Prostate gland (tissue), 2 donors: ENCODE measurements at regions not wholly inside any gene's neighbourhood (a gene's known extent, or its start where the extent isn't known, plus 50 kb on each side); places are given as distances from the start of the nearest gene placed in this dataset.

Experiments used
- DNase-seq: peaks from one replicate; pipeline ENCODE4 v3.0.0-alpha.2; 2019; ENCODE audit warnings: low spot score
- H3K27ac ChIP-seq, 2 donors: fragments of 200-600 bp; sonication (generic); 2 replicates each; pipeline ENCODE4 v1.5.1; 2017 to 2019
- H3K27me3 ChIP-seq: fragments of 200-600 bp; sonication (generic); replicated peaks from 2 replicates; pipeline ENCODE4 v1.5.1; 2019; ENCODE audit not compliant: insufficient read depth
- H3K36me3 ChIP-seq, 2 donors: fragments of 200-600 bp; sonication (generic); 1 replicate in 1 of 2; 2 replicates in 1 of 2; pipeline versions ENCODE4 v1.5.1 to v1.8.1; 2017 to 2019
- H3K4me1 ChIP-seq: fragments of 200-600 bp; sonication (generic); replicated peaks from 2 replicates; pipeline ENCODE4 v1.5.1; 2019
- H3K4me3 ChIP-seq, 2 donors: fragments of 200-600 bp; sonication (generic); 2 replicates each; pipeline ENCODE4 v1.5.1; 2017 to 2019
- H3K9me3 ChIP-seq: fragments of 200-600 bp; sonication (generic); 2 replicates; pipeline ENCODE4 v1.5.1; 2017
- POLR2A ChIP-seq: fragments of 450-650 bp; IDR thresholded peaks from one replicate; pipeline ENCODE4 v1.6.1; 2016; ENCODE audit warnings: antibody characterized with exemption, mild to moderate bottlenecking
- POLR2AphosphoS5 ChIP-seq: sonication (generic); formaldehyde crosslinking; IDR thresholded peaks from one replicate; pipeline ENCODE4 v1.6.1; 2017; ENCODE audit warnings: antibody characterized with exemption
- WGBS: methylation state at CpG from one replicate; pipeline ENCODE4 v1.1.5; 2018; 5-methylcytosine and 5-hydroxymethylcytosine counted together
- intact Hi-C: fragments of 100-400 bp; cut with DNase I; formaldehyde crosslinking; loops from one replicate; pipeline ENCODE4 v1.14.2; 2022
- TF ChIP-seq, protein P1 (sequence below), 4 experiments: fragments of 200-600 bp in 2 of 4; fragments of 450-650 bp in 2 of 4; sonication (generic) in 2 of 4; IDR thresholded peaks; 1 replicate in 3 of 4; 2 replicates in 1 of 4; pipeline ENCODE4 v1.5.1; 2016 to 2019; ENCODE audit warnings: antibody characterized with exemption in 4 of 4, mild to moderate bottlenecking in 2 of 4, moderate library complexity in 2 of 4

DNA sequence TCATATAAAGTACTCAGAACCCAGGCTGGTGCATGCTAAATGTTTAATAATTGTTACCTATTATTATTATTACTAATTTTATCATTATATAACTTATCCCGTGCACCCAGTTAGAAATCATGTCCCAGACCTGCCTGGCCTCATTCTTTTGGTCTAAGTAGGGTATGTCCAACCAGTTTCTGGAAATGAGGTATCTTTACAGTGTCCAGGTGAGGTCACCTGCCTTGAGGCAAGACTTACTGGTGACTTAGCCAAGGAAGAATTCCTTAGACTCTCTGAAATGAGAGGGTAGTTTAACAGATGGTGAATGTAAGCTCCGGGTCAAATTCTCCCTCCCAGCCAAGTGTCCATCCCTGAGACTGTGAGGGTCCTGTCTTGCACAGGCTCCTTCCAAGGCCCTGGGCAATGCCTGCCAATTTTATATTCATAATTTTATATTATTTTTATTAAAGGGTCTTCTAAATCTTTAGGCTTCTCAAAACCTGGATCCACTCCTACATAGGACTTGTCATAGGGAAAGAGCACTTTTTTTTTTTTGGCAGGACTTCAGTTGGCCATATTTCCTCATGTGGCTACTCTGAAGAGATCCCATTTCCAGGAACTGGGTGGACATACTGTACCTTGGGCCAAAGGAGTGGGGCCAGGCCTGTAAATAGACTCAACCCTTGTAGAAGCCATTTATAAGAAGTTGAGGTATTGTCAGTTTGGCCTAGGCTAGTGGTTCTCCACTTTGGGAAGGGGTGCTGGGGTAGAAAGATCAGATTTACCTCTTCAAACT lies 96.7 kb upstream of the KCNA3 start:
- H3K4me3 ChIP-seq = no peak overlapping the region
- 78% methylated on average over 2 of the region's 2 CpGs for WGBS
- DNase-seq = no peak
- H3K27ac ChIP-seq = no peak overlapping the region
- no peaks in the 10 kb centered on the region for H3K27me3 ChIP-seq
- H3K4me1 ChIP-seq = no peaks in the 10 kb centered on the region
- no peaks in the 10 kb centered on the region for H3K9me3 ChIP-seq
- TF ChIP-seq, protein P1, sequence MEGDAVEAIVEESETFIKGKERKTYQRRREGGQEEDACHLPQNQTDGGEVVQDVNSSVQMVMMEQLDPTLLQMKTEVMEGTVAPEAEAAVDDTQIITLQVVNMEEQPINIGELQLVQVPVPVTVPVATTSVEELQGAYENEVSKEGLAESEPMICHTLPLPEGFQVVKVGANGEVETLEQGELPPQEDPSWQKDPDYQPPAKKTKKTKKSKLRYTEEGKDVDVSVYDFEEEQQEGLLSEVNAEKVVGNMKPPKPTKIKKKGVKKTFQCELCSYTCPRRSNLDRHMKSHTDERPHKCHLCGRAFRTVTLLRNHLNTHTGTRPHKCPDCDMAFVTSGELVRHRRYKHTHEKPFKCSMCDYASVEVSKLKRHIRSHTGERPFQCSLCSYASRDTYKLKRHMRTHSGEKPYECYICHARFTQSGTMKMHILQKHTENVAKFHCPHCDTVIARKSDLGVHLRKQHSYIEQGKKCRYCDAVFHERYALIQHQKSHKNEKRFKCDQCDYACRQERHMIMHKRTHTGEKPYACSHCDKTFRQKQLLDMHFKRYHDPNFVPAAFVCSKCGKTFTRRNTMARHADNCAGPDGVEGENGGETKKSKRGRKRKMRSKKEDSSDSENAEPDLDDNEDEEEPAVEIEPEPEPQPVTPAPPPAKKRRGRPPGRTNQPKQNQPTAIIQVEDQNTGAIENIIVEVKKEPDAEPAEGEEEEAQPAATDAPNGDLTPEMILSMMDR (IDR thresholded peaks at IDR 0.05) = no peak
- TF ChIP-seq POLR2A = no peak
- no peak for TF ChIP-seq POLR2AphosphoS5
- intact Hi-C loops = no loop called here
- H3K36me3 ChIP-seq = no peaks in the 10 kb centered on the region

- no peak for DNase-seq
- TF ChIP-seq POLR2A (no peak), POLR2AphosphoS5 (no peak)
- TF ChIP-seq, protein P1 (IDR thresholded peaks at IDR 0.05) = no peak
Measured at GRCh38 chr1:110770832-110771231, 96.1 kb upstream of the KCNA3 start.

DNA sequence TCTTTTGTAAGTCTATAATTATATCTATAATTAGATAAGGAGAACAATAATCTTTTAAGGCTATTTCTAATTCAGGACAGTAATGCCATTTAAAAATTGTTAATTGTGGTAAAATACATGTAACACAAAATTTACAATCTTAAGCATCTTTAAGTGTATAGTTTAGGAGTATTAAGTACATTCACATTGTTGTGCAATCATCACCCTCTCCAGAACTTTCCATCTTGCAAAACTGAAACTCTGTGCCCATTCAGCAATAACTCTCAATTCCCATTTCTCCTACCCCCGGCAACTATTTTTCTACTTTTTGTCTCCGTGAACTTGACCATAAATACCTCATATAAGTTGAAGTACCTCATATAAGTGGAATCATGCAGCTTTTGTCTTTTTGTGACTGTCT lies 93.9 kb upstream of the KCNA3 start:
- H3K4me3 ChIP-seq = no peak overlapping the region
- no peaks in the 10 kb centered on the region for H3K9me3 ChIP-seq
- intact Hi-C loops = no loop called here
- DNase-seq = no peak
- no peak for TF ChIP-seq POLR2A
- no peak for TF ChIP-seq POLR2AphosphoS5
- TF ChIP-seq, protein P1 (IDR thresholded peaks at IDR 0.05) = no peak
- 44% methylated on average over 2 of the region's 2 CpGs for WGBS
- no peak overlapping the region for H3K27ac ChIP-seq
- H3K4me1 ChIP-seq = no peaks in the 10 kb centered on the region
- H3K27me3 ChIP-seq = no peaks in the 10 kb centered on the region
- no peaks in the 10 kb centered on the region for H3K36me3 ChIP-seq

More at GRCh38 chr1:110770832-110771231, 96.1 kb upstream of the KCNA3 start:
- no peaks in the 10 kb centered on the region for H3K36me3 ChIP-seq
- 51% methylated on average over 2 of the region's 2 CpGs for WGBS
- no peak overlapping the region for H3K4me3 ChIP-seq
- H3K9me3 ChIP-seq = no peaks in the 10 kb centered on the region
- H3K27me3 ChIP-seq = no peaks in the 10 kb centered on the region
- H3K27ac ChIP-seq = no peak overlapping the region
- intact Hi-C loops = no loop called here
- no peaks in the 10 kb centered on the region for H3K4me1 ChIP-seq

GRCh38 chr1:110766336-110766647 lies 91.6 kb upstream of the KCNA3 start:
- Histone ChIP-seq H3K4me1 (no peaks in the 10 kb centered on the region), H3K9me3 (no peaks in the 10 kb centered on the region), H3K4me3 (no peak overlapping the region), H3K27me3 (no peaks in the 10 kb centered on the region), H3K27ac (no peak overlapping the region), H3K36me3 (no peaks in the 10 kb centered on the region)
- WGBS = 9% methylated on average over 1 of the region's 1 CpG
- DNase-seq = no peak
- TF ChIP-seq POLR2AphosphoS5 (no peak), POLR2A (no peak)
- intact Hi-C loops = loop anchor here (2.0 kb wide), 1 partner anchor 135 kb away; no protein-coding TSS in a partner anchor

- H3K4me1 ChIP-seq = no peaks in the 10 kb centered on the region
- H3K9me3 ChIP-seq = no peaks in the 10 kb centered on the region
- DNase-seq = peak; percentile 39
- H3K36me3 ChIP-seq = no peaks in the 10 kb centered on the region
- peaks cover 2% of the 10 kb centered on the region for H3K27me3 ChIP-seq
- no peak overlapping the region for H3K27ac ChIP-seq
- intact Hi-C loops = loop anchor here (2.0 kb wide), 1 partner anchor 135 kb away; no protein-coding TSS in a partner anchor
- TF ChIP-seq POLR2A = no peak
- TF ChIP-seq, protein P1 (IDR thresholded peaks at IDR 0.05) = peak; percentile 49 to 69 (median 66)
- 7% methylated on average over 5 of the region's 5 CpGs for WGBS
- H3K4me3 ChIP-seq = no peak overlapping the region
Measured at GRCh38 chr1:110765640-110766335, 91.0 kb upstream of the KCNA3 start.
